Vagina (tissue), 2 donors: ENCODE measurements at regions not wholly inside any gene's neighbourhood (a gene's known extent, or its start where the extent isn't known, plus 50 kb on each side); places are given as distances from the start of the nearest gene placed in this dataset.

Experiments used
- POLR2AphosphoS5 ChIP-seq, 2 donors: sonication (generic); formaldehyde crosslinking; IDR thresholded peaks; one replicate each; pipeline ENCODE4 v1.9.0; 2017; ENCODE audit warnings: antibody characterized with exemption in 2 of 2, mild to moderate bottlenecking in 2 of 2, low read depth in 1 of 2; ENCODE audit not compliant: insufficient read depth in 1 of 2
- TF ChIP-seq, protein P1 (sequence below), 3 experiments: fragments of 450-650 bp in 2 of 3; fragments of 200-600 bp in 1 of 3; sonication (generic) in 1 of 3; IDR thresholded peaks; one replicate each; pipeline ENCODE4 v1.5.1; 2017 to 2019; ENCODE audit warnings: antibody characterized with exemption in 3 of 3, mild to moderate bottlenecking in 2 of 3, moderate library complexity in 2 of 3

DNA sequence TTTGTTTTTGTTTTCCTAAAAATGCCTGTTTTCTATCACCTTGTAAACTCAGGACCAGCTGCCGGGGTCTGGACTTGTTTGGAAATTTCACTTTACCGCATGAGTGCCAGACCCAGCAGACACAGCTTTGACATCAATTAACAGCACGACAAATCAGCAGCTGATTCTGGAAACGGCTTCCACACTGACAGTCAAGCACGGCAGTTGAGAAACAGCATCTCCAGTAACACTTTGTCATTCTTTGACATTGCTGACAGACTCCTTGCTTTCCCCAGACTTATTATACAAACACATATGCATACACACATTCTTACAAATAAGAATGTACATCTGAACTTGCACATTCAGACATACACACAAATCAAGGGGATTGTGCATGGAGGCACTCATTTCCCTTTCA is 1017.6 kb upstream of the HS3ST1 start:
- TF ChIP-seq POLR2AphosphoS5 (IDR thresholded peaks at IDR 0.05; ENCODE audit: insufficient read depth in 1 of 2, low read depth in 1 of 2): no peak
- TF ChIP-seq, protein P1, sequence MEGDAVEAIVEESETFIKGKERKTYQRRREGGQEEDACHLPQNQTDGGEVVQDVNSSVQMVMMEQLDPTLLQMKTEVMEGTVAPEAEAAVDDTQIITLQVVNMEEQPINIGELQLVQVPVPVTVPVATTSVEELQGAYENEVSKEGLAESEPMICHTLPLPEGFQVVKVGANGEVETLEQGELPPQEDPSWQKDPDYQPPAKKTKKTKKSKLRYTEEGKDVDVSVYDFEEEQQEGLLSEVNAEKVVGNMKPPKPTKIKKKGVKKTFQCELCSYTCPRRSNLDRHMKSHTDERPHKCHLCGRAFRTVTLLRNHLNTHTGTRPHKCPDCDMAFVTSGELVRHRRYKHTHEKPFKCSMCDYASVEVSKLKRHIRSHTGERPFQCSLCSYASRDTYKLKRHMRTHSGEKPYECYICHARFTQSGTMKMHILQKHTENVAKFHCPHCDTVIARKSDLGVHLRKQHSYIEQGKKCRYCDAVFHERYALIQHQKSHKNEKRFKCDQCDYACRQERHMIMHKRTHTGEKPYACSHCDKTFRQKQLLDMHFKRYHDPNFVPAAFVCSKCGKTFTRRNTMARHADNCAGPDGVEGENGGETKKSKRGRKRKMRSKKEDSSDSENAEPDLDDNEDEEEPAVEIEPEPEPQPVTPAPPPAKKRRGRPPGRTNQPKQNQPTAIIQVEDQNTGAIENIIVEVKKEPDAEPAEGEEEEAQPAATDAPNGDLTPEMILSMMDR (IDR thresholded peaks at IDR 0.05): no peak
